ENCODE measurements at regions not wholly inside any gene's neighbourhood (a gene's known extent, or its start where the extent isn't known, plus 50 kb on each side); places are given as distances from the start of the nearest gene placed in this dataset.

DNA sequence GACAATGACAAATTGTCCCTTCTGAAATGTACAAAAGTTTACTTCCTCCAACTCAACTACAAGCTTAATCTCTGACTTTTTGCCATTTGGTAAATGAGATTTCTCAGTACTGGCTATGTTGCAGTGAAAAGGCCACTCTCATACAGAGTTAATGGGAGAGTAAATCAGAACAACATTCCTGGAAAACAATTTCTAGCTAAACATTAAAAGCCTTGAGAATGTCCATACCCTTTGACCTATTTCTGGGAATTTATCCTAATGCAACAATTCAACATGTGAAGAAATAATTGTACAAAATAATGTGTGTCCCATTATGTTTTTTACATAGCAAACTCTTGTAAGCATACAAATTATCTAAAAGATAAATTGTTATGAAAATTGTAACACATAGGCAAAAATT lies 56.3 kb upstream of the SPEF2 start:
- no peaks in the 10 kb centered on the region for H3K27me3 ChIP-seq (ENCODE audit: low read length)
- no peak overlapping the region for H3K27ac ChIP-seq (ENCODE audit: low read length)
- H3K9me2 ChIP-seq (replicated peaks; ENCODE audit: insufficient read depth, low read length) = no peaks in the 10 kb centered on the region
- H3K79me2 ChIP-seq (ENCODE audit: low read length) = no peaks in the 10 kb centered on the region
- no peak overlapping the region for H3K4me2 ChIP-seq (ENCODE audit: low read depth, low read length, poor library complexity, severe bottlenecking)
- H4K20me1 ChIP-seq (ENCODE audit: insufficient read depth, low read depth, low read length) = no peaks in the 10 kb centered on the region
- no peak for DNase-seq
- H3K4me3 ChIP-seq (ENCODE audit: low read length) = no peak overlapping the region
- no peak overlapping the region for H3K9ac ChIP-seq (ENCODE audit: low read length)
- peaks cover 29% of the 10 kb centered on the region for H3K9me3 ChIP-seq (ENCODE audit: low read length)
- H3K36me3 ChIP-seq (ENCODE audit: insufficient read depth, low read length) = no peaks in the 10 kb centered on the region
- no peaks in the 10 kb centered on the region for H3K4me1 ChIP-seq (ENCODE audit: low read length)
- no peak overlapping the region for H2AFZ ChIP-seq (ENCODE audit: low read length)

DNA sequence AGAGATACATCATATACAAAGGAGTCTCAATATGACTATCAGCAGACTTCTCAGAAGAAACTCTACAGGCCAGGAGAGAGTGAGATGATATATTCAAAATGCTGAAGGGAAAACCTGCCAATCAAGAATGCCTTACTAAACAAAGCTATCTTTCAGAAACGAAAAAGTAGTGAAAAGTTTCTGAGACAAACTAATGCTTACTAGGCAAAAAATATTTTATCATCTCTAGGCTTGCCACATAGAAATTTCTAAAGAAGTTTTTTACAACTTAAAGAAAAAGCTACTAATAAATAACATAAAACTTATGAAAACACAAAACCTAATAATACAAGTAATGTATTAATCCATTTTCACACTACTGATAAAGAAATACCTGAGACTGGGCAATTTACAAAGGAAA lies 59.9 kb upstream of the SPEF2 start:
- H3K4me3 ChIP-seq (ENCODE audit: low read length) = no peak overlapping the region
- H3K27ac ChIP-seq (ENCODE audit: low read length) = no peak overlapping the region
- no peaks in the 10 kb centered on the region for H3K79me2 ChIP-seq (ENCODE audit: low read length)
- peaks cover 32% of the 10 kb centered on the region for H3K9me3 ChIP-seq (ENCODE audit: low read length)
- H2AFZ ChIP-seq (ENCODE audit: low read length) = no peak overlapping the region
- no peaks in the 10 kb centered on the region for H4K20me1 ChIP-seq (ENCODE audit: insufficient read depth, low read depth, low read length)
- no peaks in the 10 kb centered on the region for H3K4me1 ChIP-seq (ENCODE audit: low read length)
- no peaks in the 10 kb centered on the region for H3K27me3 ChIP-seq (ENCODE audit: low read length)
- H3K4me2 ChIP-seq (ENCODE audit: low read depth, low read length, poor library complexity, severe bottlenecking) = no peak overlapping the region
- no peak overlapping the region for H3K9ac ChIP-seq (ENCODE audit: low read length)
- no peak for DNase-seq
- H3K36me3 ChIP-seq (ENCODE audit: insufficient read depth, low read length) = no peaks in the 10 kb centered on the region
- H3K9me2 ChIP-seq (replicated peaks; ENCODE audit: insufficient read depth, low read length) = no peaks in the 10 kb centered on the region; the same call in none of the 2 replicates

DNA sequence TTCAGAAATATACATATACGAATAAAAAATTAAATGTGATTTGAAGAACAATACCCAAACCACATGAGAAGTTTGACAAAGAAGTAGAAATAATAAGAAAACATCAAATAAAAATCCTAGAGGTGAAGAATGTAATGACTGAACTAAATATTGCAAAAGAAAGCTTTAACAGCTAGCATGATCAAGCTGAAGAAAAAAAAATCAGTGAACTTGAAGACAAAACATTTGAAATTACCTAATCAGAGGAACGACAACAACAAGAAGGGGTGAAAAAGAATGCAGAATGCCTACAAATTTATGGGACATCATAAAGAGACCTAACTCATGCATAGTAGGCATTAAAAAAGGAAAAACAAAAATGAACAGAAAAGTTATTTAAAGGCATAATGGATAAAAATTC lies 60.5 kb upstream of the SPEF2 start:
- Histone ChIP-seq H4K20me1 (ENCODE audit: insufficient read depth, low read depth, low read length) (no peaks in the 10 kb centered on the region), H3K9me3 (ENCODE audit: low read length) (peaks cover 28% of the 10 kb centered on the region), H3K9ac (ENCODE audit: low read length) (no peak overlapping the region), H3K9me2 (replicated peaks; ENCODE audit: insufficient read depth, low read length) (no peaks in the 10 kb centered on the region; the same call in none of the 2 replicates), H3K27me3 (ENCODE audit: low read length) (no peaks in the 10 kb centered on the region), H3K27ac (ENCODE audit: low read length) (no peak overlapping the region), H3K4me3 (ENCODE audit: low read length) (no peak overlapping the region), H2AFZ (ENCODE audit: low read length) (no peak overlapping the region), H3K4me1 (ENCODE audit: low read length) (no peaks in the 10 kb centered on the region), H3K79me2 (ENCODE audit: low read length) (no peaks in the 10 kb centered on the region), H3K4me2 (ENCODE audit: low read depth, low read length, poor library complexity, severe bottlenecking) (no peak overlapping the region), H3K36me3 (ENCODE audit: insufficient read depth, low read length) (no peaks in the 10 kb centered on the region)
- no peak for DNase-seq

DNA sequence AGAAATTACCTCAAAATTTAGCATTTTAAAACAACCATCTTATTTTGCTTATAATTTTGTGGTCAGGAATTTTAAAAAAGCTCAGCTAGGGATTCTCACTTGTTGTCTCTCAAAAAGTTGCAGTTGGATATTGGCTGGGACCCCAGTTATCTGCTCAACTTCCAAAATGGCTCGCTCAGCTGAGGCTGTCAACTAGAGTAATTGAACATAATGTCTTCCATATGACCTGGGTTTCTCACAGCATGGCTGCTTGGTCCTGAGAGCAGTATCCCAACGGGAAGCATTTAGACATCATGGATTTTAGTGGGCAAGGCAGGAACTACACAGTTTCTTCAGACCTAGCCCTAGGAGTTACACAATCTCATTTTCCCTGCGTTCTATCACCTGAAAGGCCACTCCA lies 63.6 kb upstream of the SPEF2 start:
- no peaks in the 10 kb centered on the region; the same call in none of the 2 replicates for H3K9me2 ChIP-seq (replicated peaks; ENCODE audit: insufficient read depth, low read length)
- H3K27ac ChIP-seq (ENCODE audit: low read length) = no peak overlapping the region
- no peak for DNase-seq
- H3K9me3 ChIP-seq (ENCODE audit: low read length) = peaks cover 22% of the 10 kb centered on the region
- no peak overlapping the region for H2AFZ ChIP-seq (ENCODE audit: low read length)
- no peak overlapping the region for H3K4me2 ChIP-seq (ENCODE audit: low read depth, low read length, poor library complexity, severe bottlenecking)
- H3K36me3 ChIP-seq (ENCODE audit: insufficient read depth, low read length) = no peaks in the 10 kb centered on the region
- H3K9ac ChIP-seq (ENCODE audit: low read length) = no peak overlapping the region
- no peaks in the 10 kb centered on the region for H4K20me1 ChIP-seq (ENCODE audit: insufficient read depth, low read depth, low read length)
- H3K27me3 ChIP-seq (ENCODE audit: low read length) = no peaks in the 10 kb centered on the region
- H3K4me3 ChIP-seq (ENCODE audit: low read length) = no peak overlapping the region
- H3K4me1 ChIP-seq (ENCODE audit: low read length) = no peaks in the 10 kb centered on the region
- no peaks in the 10 kb centered on the region for H3K79me2 ChIP-seq (ENCODE audit: low read length)

DNA sequence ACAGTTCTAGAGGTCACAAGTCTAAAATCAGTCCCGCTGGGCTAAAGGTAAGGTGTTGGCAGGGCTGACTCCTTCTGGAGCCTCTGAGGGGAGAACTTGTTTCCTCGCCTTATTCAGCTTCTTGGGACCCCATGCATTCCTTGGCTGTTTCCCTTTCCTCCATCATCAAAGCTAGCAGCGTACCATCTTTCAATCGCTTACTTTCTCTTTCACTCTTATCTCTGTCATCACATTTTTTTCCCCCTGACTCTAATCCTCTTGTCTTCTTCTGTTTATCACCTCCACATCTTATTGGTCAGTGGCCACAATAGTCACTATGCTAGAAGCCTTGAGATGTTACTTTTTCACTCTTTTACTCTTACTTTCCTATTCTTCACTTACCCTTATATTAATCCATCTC lies 72.5 kb upstream of the SPEF2 start:
- Histone ChIP-seq H3K27me3 (ENCODE audit: low read length) (no peaks in the 10 kb centered on the region), H3K4me3 (ENCODE audit: low read length) (no peak overlapping the region), H4K20me1 (ENCODE audit: insufficient read depth, low read depth, low read length) (no peaks in the 10 kb centered on the region), H3K79me2 (ENCODE audit: low read length) (no peaks in the 10 kb centered on the region), H3K9me3 (ENCODE audit: low read length) (no peaks in the 10 kb centered on the region; the same call in 1 of the 2 replicates), H3K9me2 (replicated peaks; ENCODE audit: insufficient read depth, low read length) (no peaks in the 10 kb centered on the region), H3K27ac (ENCODE audit: low read length) (no peak overlapping the region), H3K36me3 (ENCODE audit: insufficient read depth, low read length) (no peaks in the 10 kb centered on the region), H3K9ac (ENCODE audit: low read length) (no peak overlapping the region), H3K4me2 (ENCODE audit: low read depth, low read length, poor library complexity, severe bottlenecking) (no peak overlapping the region), H2AFZ (ENCODE audit: low read length) (no peak overlapping the region), H3K4me1 (ENCODE audit: low read length) (no peaks in the 10 kb centered on the region)
- no peak for DNase-seq

DNA sequence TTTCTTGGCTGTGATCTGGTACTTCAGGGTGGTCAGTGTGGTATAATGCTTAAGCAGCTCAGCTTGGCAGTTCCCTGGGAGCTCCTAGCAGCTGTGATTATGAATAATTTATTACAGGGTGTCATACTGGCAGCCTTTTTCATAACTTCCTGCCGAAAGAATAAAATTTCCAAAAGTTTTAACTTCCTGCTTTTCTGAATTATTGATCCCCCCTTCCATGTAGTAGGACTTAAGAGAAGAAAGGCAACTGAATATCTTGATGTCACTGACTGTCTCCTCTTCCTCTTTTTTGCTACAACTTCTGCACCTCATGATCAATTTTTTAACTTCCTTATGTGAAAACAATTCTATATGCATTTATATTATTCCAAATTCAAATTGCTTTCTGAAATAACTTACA lies 74.3 kb upstream of the SPEF2 start:
- H3K9me2 ChIP-seq (replicated peaks; ENCODE audit: insufficient read depth, low read length) = no peaks in the 10 kb centered on the region
- no peak overlapping the region for H3K27ac ChIP-seq (ENCODE audit: low read length)
- no peaks in the 10 kb centered on the region for H3K4me1 ChIP-seq (ENCODE audit: low read length)
- no peaks in the 10 kb centered on the region for H4K20me1 ChIP-seq (ENCODE audit: insufficient read depth, low read depth, low read length)
- no peak overlapping the region for H2AFZ ChIP-seq (ENCODE audit: low read length)
- no peaks in the 10 kb centered on the region for H3K79me2 ChIP-seq (ENCODE audit: low read length)
- no peak for DNase-seq
- no peak overlapping the region for H3K9ac ChIP-seq (ENCODE audit: low read length)
- H3K27me3 ChIP-seq (ENCODE audit: low read length) = no peaks in the 10 kb centered on the region
- H3K9me3 ChIP-seq (ENCODE audit: low read length) = no peaks in the 10 kb centered on the region
- H3K36me3 ChIP-seq (ENCODE audit: insufficient read depth, low read length) = no peaks in the 10 kb centered on the region
- H3K4me2 ChIP-seq (ENCODE audit: low read depth, low read length, poor library complexity, severe bottlenecking) = no peak overlapping the region
- no peak overlapping the region for H3K4me3 ChIP-seq (ENCODE audit: low read length)

DNA sequence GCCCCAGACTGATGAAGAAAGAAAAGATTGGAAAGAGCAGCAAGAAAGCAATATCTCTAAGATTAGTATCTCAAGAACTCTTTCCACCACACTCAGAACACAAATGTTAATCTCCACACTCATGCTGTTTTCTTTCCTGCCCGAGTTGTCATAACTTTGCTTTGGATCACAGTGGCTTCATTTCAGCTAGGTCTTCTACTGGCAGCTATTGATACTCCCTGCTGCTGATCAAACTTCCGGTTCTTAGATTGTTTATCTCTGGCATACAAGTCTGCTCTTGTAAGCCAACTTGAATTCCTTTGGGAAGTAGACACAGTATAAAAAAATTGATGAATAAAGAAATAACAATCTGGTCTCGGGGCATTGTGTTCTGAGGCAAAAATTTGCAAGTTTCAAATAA lies 77.7 kb upstream of the SPEF2 start:
- no peak for DNase-seq
- no peak overlapping the region for H3K4me3 ChIP-seq (ENCODE audit: low read length)
- no peaks in the 10 kb centered on the region for H3K27me3 ChIP-seq (ENCODE audit: low read length)
- H3K9me2 ChIP-seq (replicated peaks; ENCODE audit: insufficient read depth, low read length) = no peaks in the 10 kb centered on the region
- no peak overlapping the region for H3K9ac ChIP-seq (ENCODE audit: low read length)
- no peaks in the 10 kb centered on the region for H3K36me3 ChIP-seq (ENCODE audit: insufficient read depth, low read length)
- no peak overlapping the region for H3K27ac ChIP-seq (ENCODE audit: low read length)
- H4K20me1 ChIP-seq (ENCODE audit: insufficient read depth, low read depth, low read length) = no peaks in the 10 kb centered on the region
- no peak overlapping the region for H3K4me2 ChIP-seq (ENCODE audit: low read depth, low read length, poor library complexity, severe bottlenecking)
- H3K79me2 ChIP-seq (ENCODE audit: low read length) = no peaks in the 10 kb centered on the region
- H2AFZ ChIP-seq (ENCODE audit: low read length) = no peak overlapping the region
- H3K4me1 ChIP-seq (ENCODE audit: low read length) = no peaks in the 10 kb centered on the region
- no peaks in the 10 kb centered on the region for H3K9me3 ChIP-seq (ENCODE audit: low read length)

DNA sequence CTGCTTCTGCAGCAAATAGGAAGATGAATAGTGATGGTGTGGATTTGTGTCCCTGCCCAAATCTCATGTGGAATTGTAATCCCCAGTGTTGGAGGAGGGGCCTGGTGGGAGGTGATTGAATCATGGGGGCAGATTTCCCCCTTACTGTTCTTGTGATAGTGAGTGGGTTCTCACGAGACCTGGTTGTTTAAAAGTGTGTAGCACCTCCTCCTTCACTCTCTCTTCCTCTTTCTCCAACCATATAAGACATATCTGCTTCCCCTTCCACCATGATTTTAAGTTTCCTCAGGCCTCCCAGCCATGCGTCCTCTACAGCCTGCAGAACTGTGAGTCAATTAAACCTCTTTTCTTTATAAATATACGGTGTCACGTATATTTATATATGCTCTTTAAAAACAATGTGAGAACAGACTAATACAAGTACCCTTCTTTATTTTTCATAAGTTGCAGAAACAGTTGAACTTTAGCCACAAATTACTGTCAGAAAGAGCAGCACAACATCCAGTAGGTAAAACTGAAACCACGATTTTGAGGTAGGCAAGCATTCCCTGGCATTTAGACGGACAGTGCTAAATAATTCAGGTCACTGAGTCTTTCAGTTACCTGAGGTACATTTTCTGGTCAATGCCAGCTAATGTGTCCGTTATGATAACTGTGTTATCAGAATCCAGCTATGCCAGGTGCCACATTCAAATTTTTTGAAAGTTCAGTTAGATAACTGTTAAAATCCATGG lies 79.3 kb upstream of the SPEF2 start:
- Histone ChIP-seq H4K20me1 (ENCODE audit: insufficient read depth, low read depth, low read length) (no peaks in the 10 kb centered on the region), H3K4me1 (ENCODE audit: low read length) (no peaks in the 10 kb centered on the region), H3K27ac (ENCODE audit: low read length) (no peak overlapping the region), H3K4me2 (ENCODE audit: low read depth, low read length, poor library complexity, severe bottlenecking) (no peak overlapping the region), H3K27me3 (ENCODE audit: low read length) (no peaks in the 10 kb centered on the region), H3K79me2 (ENCODE audit: low read length) (no peaks in the 10 kb centered on the region), H3K36me3 (ENCODE audit: insufficient read depth, low read length) (no peaks in the 10 kb centered on the region), H2AFZ (ENCODE audit: low read length) (no peak overlapping the region), H3K9me3 (ENCODE audit: low read length) (no peaks in the 10 kb centered on the region), H3K4me3 (ENCODE audit: low read length) (no peak overlapping the region), H3K9me2 (replicated peaks; ENCODE audit: insufficient read depth, low read length) (no peaks in the 10 kb centered on the region), H3K9ac (ENCODE audit: low read length) (no peak overlapping the region)
- no peak for DNase-seq

All from Karpas-422 (cell line).